ENCODE measurements at regions not wholly inside any gene's neighbourhood (a gene's known extent, or its start where the extent isn't known, plus 50 kb on each side); places are given as distances from the start of the nearest gene placed in this dataset.

- Histone ChIP-seq H3K36me3 (no peaks in the 10 kb centered on the region), H3K27me3 (no peaks in the 10 kb centered on the region), H3K27ac (no peak overlapping the region), H3K4me3 (no peak overlapping the region), H3K4me1 (no peaks in the 10 kb centered on the region), H3K9me3 (no peaks in the 10 kb centered on the region)
- no peak for DNase-seq
- TF ChIP-seq CTCF (IDR thresholded peaks at IDR 0.05): no peak
- intact Hi-C loops (cut with DNase I): no loop called here
- peak; percentile 39 for ATAC-seq
These were observed 145.6 kb upstream of the TNR start for GRCh38 chr1:175888996-175889395.

GRCh38 chr1:175887981-175888428 lies 144.6 kb upstream of the TNR start:
- no peak for DNase-seq
- H3K36me3 ChIP-seq: no peaks in the 10 kb centered on the region
- no peaks in the 10 kb centered on the region for H3K9me3 ChIP-seq
- TF ChIP-seq CTCF (IDR thresholded peaks at IDR 0.05): peak; percentile 74
- no peaks in the 10 kb centered on the region for H3K27me3 ChIP-seq
- H3K4me3 ChIP-seq: no peak overlapping the region
- no peak overlapping the region for H3K27ac ChIP-seq
- no peaks in the 10 kb centered on the region for H3K4me1 ChIP-seq
- intact Hi-C loops (cut with DNase I): no loop called here
- ATAC-seq: peak; percentile 82

- no peaks in the 10 kb centered on the region for H3K36me3 ChIP-seq
- no peak overlapping the region for H3K27ac ChIP-seq
- H3K9me3 ChIP-seq: no peaks in the 10 kb centered on the region
- H3K27me3 ChIP-seq: no peaks in the 10 kb centered on the region
- TF ChIP-seq CTCF (IDR thresholded peaks at IDR 0.05): no peak
- ATAC-seq (no peak), DNase-seq (no peak)
- intact Hi-C loops (cut with DNase I): no loop called here
- no peak overlapping the region for H3K4me3 ChIP-seq
- no peaks in the 10 kb centered on the region for H3K4me1 ChIP-seq
These were observed 144.1 kb upstream of the TNR start for GRCh38 chr1:175887521-175887920.

DNA sequence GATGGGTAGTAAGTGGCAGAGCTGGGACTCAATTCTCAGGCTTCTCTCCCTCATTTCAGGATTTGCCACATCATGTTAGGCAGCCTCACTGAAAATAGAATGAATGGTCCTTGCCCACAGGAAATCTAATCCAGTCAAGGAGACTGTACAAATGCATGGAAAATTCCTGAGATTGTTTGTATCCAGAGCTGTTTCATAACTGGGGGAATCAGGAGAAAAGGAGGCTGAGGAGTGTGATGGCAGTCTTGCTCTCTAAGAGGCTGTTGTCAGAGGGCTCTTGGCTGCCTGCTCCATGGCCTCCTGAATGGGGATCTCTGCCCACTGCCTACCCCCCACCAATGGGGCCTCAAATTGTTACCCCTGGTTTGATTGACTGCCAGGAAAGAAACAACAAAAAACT lies 141.9 kb upstream of the TNR start:
- Histone ChIP-seq H3K4me1 (no peaks in the 10 kb centered on the region), H3K27ac (no peak overlapping the region), H3K36me3 (no peaks in the 10 kb centered on the region), H3K9me3 (no peaks in the 10 kb centered on the region), H3K27me3 (no peaks in the 10 kb centered on the region), H3K4me3 (no peak overlapping the region)
- no peak for ATAC-seq
- TF ChIP-seq CTCF (IDR thresholded peaks at IDR 0.05): no peak
- DNase-seq: no peak
- intact Hi-C loops (cut with DNase I): no loop called here

- H3K9me3 ChIP-seq: no peaks in the 10 kb centered on the region
- H3K4me1 ChIP-seq: no peaks in the 10 kb centered on the region
- TF ChIP-seq CTCF (IDR thresholded peaks at IDR 0.05): no peak
- H3K27me3 ChIP-seq: no peaks in the 10 kb centered on the region
- DNase-seq (no peak), ATAC-seq (no peak)
- H3K4me3 ChIP-seq: no peak overlapping the region
- H3K27ac ChIP-seq: no peak overlapping the region
- intact Hi-C loops (cut with DNase I): no loop called here
- H3K36me3 ChIP-seq: no peaks in the 10 kb centered on the region
These were observed 141.0 kb upstream of the TNR start for GRCh38 chr1:175884369-175884768.

DNA sequence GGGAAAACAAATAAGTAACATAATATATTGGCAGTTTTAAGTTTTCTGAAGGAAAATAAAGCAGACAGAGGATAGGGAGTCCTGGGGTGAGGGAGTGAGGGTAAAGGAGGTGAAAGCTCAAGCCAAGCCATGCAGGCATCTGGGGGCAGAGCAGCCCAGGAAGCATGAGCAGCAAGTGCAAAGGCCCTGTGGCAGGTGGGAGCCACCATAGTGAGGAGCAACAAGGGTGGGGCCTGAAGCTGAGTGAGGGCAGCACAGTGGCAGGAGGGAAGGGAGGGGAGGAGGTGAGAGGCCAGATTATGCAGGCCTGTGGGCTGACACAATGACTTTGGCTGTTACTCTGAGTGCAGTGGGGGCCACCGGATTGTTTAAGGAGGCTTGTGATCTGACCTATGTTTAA lies 138.8 kb upstream of the TNR start:
- no peaks in the 10 kb centered on the region for H3K9me3 ChIP-seq
- intact Hi-C loops (cut with DNase I): no loop called here
- ATAC-seq: no peak
- no peak overlapping the region for H3K4me3 ChIP-seq
- H3K27me3 ChIP-seq: no peaks in the 10 kb centered on the region
- DNase-seq: no peak
- H3K36me3 ChIP-seq: no peaks in the 10 kb centered on the region
- TF ChIP-seq CTCF (IDR thresholded peaks at IDR 0.05): no peak
- H3K4me1 ChIP-seq: no peaks in the 10 kb centered on the region
- H3K27ac ChIP-seq: no peak overlapping the region
